ENCODE measurements at regions not wholly inside any gene's neighbourhood (a gene's known extent, or its start where the extent isn't known, plus 50 kb on each side); places are given as distances from the start of the nearest gene placed in this dataset.

GRCh38 chr20:50435397-50436051 is 74.7 kb upstream of the PTPN1 start:
- intact Hi-C loops (cut with DNase I; ENCODE audit: low total_unique reads) (no loop called here), in situ Hi-C loops (cut with MboI; ENCODE audit: low pct_ligation_motif_present in 1 of 4, low pct_unique_long_range_greater_than_20kb in 1 of 4, low sequenced_read_pairs in 3 of 4) (no loop called here)
- peaks cover 0 to 6% (median 3%) of the 10 kb centered on the region in 4 donors for H3K4me1 ChIP-seq
- TF ChIP-seq POLR2AphosphoS5 (IDR thresholded peaks at IDR 0.05) (no peak), POLR2A (IDR thresholded peaks at IDR 0.05) (no peak), EP300 (IDR thresholded peaks at IDR 0.05; ENCODE audit: low read depth) (no peak), CTCF (IDR thresholded peaks at IDR 0.05) (no peak)
- H3K27me3 ChIP-seq, result no peaks in the 10 kb centered on the region
- H3K9me3 ChIP-seq, result no peaks in the 10 kb centered on the region
- WGBS, 2 donors (ENCODE audit: low coverage in 1 of 2), result 84 to 88% methylated on average over 6 to 22 of the region's 22 CpGs
- no peak overlapping the region for H3K27ac ChIP-seq
- no peak overlapping the region for H3K4me3 ChIP-seq
- DNase-seq, result no peak
- H3K36me3 ChIP-seq, result no peaks in the 10 kb centered on the region

DNA sequence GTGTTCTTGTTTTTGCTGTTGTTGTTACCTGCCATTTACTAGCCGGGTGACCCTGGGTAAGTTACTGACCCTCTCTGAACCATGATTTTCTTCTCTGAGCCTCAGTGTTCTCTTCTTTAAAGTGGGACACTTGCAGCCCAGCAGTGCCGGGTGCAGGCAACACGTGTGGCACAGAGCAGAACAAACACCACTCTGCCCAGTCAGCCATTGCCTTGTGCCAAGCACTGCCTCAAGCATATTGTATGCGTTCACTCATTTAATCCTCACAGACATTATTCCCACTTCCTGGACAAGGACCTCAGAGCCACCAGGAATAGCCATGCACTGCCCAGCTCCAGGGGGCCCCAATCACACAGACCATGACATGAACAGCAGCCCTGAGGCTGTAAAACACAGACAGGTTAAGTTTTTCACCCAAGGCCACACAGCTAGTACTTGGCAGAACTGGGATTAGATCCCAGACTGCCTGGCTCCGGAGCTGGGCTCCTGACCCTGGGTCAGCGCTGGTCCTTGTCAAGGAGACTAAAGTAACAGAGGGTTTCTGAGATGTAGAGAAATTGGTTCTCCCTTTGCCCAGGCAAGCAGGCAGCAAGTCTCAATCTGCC is 74.0 kb upstream of the PTPN1 start:
- Histone ChIP-seq H3K27me3 (no peaks in the 10 kb centered on the region), H3K36me3 (no peaks in the 10 kb centered on the region), H3K4me1 (peaks cover 0 to 5% (median under 1%) of the 10 kb centered on the region in 4 donors), H3K9me3 (no peaks in the 10 kb centered on the region), H3K4me3 (no peak overlapping the region), H3K27ac (peak overlapping the region in 1 of 4 donors; percentile 12)
- DNase-seq, result no peak
- 89 to 92% methylated on average over 2 to 6 of the region's 6 CpGs for WGBS, 2 donors (ENCODE audit: low coverage in 1 of 2)
- intact Hi-C loops (cut with DNase I; ENCODE audit: low total_unique reads), result no loop called here
- TF ChIP-seq POLR2A (IDR thresholded peaks at IDR 0.05) (no peak), EP300 (IDR thresholded peaks at IDR 0.05; ENCODE audit: low read depth) (no peak), POLR2AphosphoS5 (IDR thresholded peaks at IDR 0.05) (no peak), CTCF (IDR thresholded peaks at IDR 0.05) (no peak)
- in situ Hi-C loops (cut with MboI; ENCODE audit: low pct_ligation_motif_present in 1 of 4, low pct_unique_long_range_greater_than_20kb in 1 of 4, low sequenced_read_pairs in 3 of 4), result no loop called here

DNA sequence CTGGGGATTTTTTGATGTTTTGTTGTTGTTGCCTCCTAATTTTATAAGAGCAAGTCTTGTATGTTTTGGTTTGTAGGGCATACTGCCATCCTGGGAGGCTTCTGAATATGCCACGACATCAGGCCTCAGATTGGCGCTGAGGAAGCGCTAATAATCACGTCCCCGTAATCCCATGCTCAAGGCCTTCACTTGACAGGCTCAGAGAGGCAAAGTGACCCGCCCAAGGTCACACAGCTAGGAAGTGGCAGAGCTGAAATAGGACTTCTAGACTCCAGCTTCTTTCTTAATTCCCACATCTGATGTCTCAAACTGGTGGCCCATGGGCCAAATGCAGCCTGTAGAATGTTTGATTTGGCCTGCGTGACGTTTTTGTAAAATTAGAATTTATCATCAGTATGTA is 73.5 kb upstream of the PTPN1 start:
- Histone ChIP-seq H3K4me1 (peaks cover under 1 to 7% (median 4%) of the 10 kb centered on the region in 4 donors), H3K9me3 (no peaks in the 10 kb centered on the region), H3K36me3 (no peaks in the 10 kb centered on the region), H3K27me3 (no peaks in the 10 kb centered on the region), H3K4me3 (no peak overlapping the region), H3K27ac (no peak overlapping the region)
- intact Hi-C loops (cut with DNase I; ENCODE audit: low total_unique reads), result no loop called here
- no peak for DNase-seq
- TF ChIP-seq POLR2AphosphoS5 (IDR thresholded peaks at IDR 0.05) (no peak), CTCF (IDR thresholded peaks at IDR 0.05) (no peak), POLR2A (IDR thresholded peaks at IDR 0.05) (no peak), EP300 (IDR thresholded peaks at IDR 0.05; ENCODE audit: low read depth) (no peak)
- WGBS, 2 donors (ENCODE audit: low coverage in 1 of 2), result 92 to 96% methylated on average over 4 to 8 of the region's 8 CpGs
- in situ Hi-C loops (cut with MboI; ENCODE audit: low pct_ligation_motif_present in 1 of 4, low pct_unique_long_range_greater_than_20kb in 1 of 4, low sequenced_read_pairs in 3 of 4), result no loop called here

GRCh38 chr20:50438986-50439407 is 71.2 kb upstream of the PTPN1 start:
- Histone ChIP-seq H3K4me3 (no peak overlapping the region), H3K9me3 (no peaks in the 10 kb centered on the region), H3K36me3 (no peaks in the 10 kb centered on the region), H3K4me1 (peaks cover 3 to 22% (median 7%) of the 10 kb centered on the region in 4 donors), H3K27ac (peak overlapping the region in 2 of 4 donors; percentile 62 to 69), H3K27me3 (no peaks in the 10 kb centered on the region)
- 76 to 100% methylated on average over 1 to 9 of the region's 9 CpGs for WGBS, 2 donors (ENCODE audit: low coverage in 1 of 2)
- in situ Hi-C loops (cut with MboI; ENCODE audit: low pct_ligation_motif_present in 1 of 4, low pct_unique_long_range_greater_than_20kb in 1 of 4, low sequenced_read_pairs in 3 of 4), result no loop called here
- no peak for DNase-seq
- intact Hi-C loops (cut with DNase I; ENCODE audit: low total_unique reads), result no loop called here
- TF ChIP-seq POLR2AphosphoS5 (IDR thresholded peaks at IDR 0.05), result no peak
